NCI-H748 (cell line): ENCODE measurements at regions not wholly inside any gene's neighbourhood (a gene's known extent, or its start where the extent isn't known, plus 50 kb on each side); places are given as distances from the start of the nearest gene placed in this dataset.

ENCODE experiments used
- DNase-seq: peaks from one replicate; lab custom pipeline; 2025; ENCODE audit not compliant: unreplicated experiment; lab: John Stamatoyannopoulos, UW

DNA sequence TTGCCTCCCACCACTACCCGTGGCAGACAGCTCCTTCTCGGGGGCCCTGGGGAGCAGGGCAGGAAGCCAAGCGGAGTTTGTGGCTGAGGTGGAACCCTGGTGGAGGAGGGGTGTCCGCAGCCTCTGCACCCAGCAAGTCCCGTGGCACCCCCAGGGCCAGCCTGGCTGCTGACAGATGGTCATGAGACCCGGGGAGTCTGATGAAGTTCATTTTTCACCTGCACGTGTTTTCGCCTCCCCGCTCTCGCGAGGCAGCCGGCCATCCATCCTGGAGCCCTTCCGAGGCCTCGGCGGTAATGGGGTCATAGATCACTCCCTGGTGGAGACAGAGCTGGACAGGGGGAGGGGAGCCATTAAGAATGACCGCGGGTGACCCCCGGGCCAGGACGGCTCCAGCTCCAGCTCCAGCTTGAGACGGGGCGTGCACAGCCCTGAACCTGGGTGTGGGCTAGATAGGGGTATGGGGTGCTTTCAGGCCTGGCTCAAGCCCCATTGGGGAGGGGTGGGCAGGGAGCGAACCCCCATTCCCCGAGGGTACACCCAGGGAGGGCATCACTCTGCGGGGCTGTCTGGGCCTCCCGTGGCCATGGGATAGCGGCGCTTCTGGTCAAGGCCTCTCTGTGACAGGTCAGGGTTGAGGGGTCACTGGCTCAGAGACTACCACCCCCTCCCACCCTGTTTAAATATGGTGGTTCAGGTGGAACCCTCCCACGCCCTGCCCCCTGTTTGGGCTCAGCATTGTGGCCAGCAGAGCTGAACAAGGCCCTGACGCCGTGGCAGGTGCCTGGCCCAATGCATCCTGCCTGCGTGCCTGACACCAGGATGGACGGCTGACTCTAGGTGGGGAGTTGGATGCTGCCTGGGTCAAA lies 227.4 kb upstream of the GSE1 start:
- DNase-seq = no peak

DNA sequence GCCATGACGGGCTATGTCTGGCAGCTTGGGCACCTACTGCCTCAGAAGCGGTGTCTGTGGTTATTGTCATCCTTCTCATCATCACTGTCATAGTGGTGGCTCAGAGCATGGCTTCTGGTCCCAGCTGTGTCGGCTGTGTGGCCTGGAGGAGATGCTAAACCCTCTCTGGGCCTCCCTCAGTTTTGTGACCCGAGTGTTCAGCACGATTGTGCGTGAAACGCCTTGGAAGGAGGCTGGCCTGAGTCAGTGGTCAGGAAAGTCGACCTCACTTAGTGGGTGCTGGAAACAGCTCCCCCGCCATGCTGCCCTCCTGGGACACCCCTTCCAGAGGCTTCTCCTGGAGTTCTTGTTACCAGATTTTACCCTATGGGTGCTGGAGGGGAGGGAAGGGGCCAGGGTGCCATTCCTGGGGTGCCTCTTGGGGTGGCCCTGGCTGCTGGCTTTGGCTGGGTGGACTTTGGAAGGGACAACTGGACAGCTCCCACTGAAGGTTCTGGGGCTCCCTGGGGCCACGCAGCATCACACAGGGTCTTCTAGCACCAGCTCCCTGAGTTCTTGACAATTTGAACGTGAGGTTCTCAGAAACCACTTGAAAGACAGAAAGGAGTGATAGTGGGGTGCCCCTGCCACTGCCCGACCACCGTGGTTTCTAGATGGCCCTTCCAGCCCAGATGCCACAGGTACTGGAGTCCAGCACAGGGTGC lies 226.5 kb upstream of the GSE1 start:
- DNase-seq = no peak

DNA sequence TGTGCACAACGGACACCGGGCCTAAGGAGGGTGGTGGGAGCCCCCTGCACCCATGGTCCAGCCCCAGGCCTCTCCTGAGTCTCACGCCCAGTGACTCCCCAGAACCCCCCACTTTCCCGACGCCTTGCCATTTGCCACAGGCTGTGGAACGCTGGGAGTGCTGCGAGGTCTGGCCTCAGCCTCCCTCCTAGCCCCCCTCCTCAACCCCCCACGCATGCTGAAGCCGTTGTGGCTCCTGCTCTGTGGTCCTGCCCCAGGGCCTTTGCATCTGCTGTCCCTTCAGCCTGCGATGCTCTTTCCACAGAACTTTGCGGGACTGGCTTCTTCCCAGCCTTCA lies 226.0 kb upstream of the GSE1 start:
- no peak for DNase-seq

- no peak for DNase-seq
Observed at GRCh38 chr16:85387731-85388295, 225.3 kb upstream of the GSE1 start.

DNA sequence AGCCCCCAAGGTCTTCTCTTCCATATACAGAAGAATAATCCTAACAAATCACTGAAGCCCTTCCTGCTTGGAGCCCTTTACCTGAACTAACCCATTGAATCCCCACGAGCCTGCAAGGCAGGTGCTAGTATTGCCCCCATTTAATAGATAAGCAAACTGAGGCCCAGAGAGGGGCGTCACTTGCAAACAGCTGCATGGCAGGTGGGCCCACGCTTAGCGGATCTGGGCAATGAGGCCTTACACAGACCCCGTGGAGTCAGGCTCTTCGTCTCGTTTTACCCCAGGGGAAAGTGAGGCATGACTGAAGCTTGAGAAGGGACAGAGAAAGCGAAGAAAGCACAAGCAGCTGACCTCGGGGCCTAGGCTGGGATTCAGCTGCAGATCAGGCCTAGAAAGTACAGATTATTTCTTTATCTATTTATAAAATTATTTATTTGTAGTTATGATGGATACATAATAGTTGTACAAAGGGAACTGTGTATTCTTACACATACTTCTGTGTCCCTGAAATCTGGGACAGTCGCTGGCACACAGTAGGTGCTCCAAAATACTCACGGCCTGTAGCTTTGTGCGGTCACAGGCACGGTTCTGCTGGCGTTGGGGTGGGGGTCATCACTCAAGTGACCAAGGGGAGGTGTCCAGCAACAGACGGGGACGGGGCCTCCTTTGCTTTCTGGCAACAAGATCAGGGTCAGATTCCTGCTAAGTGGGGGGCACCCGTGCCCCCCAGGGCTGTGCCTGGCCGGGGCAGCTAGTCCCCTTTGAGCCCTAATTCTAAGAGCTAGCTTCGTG lies 223.2 kb upstream of the GSE1 start:
- no peak for DNase-seq

DNA sequence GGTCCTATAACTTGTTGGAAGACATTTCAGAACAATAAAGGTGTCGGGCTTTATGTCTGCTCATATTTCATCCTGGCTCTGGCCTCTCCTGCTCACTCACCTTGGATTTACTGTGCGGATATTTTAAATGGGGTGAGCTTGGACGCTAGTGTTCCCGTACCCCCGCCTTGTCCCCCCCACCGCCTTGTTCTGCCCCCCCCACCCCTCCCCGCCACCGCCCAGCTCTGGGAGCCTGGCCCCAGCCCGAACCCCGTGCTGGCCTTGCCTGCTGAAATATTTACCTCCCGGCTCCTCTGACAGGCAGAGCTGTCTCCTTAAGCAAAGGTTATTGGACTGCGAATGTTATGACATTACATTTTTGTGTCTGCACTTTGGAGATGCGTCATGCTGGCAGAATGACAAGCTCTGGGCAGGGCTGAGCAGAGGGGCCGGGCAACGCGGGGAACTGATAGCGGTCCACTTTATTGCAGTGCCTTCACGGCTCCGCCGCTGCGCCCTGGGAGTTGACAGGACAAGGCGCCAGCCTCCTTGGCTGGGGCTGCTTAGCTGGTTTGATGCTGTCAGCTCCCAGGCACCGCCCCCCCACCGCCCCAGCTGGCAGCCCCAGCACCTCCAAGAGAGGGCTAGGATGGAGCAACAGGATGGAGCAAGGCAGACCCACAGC lies 222.5 kb upstream of the GSE1 start:
- peak; percentile 59 for DNase-seq

DNA sequence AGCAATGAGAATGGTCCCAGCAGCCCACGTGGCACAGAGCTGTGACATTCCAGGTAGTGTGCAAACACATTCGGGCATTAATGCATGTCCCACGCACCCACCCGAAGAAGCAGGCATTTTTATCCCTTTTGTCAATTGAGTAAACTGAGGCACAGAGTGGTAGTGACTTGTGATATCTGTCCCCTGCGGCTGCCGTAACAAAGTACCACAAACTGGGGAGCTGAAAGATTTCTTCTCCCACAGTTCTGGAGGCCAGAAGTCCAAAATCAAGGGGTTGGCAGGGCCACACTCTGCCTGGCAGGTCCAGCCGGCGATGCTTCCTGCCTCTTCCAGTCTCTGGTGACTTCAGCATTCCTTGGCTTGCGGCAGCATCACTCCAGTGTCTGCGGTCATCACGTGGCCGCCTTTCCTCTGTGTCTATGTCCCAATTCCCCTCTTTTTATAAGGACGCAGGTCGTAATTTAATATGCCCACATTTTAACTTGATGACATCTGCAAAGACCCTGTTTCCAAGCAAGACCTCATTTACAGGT lies 221.9 kb upstream of the GSE1 start:
- DNase-seq = no peak

DNA sequence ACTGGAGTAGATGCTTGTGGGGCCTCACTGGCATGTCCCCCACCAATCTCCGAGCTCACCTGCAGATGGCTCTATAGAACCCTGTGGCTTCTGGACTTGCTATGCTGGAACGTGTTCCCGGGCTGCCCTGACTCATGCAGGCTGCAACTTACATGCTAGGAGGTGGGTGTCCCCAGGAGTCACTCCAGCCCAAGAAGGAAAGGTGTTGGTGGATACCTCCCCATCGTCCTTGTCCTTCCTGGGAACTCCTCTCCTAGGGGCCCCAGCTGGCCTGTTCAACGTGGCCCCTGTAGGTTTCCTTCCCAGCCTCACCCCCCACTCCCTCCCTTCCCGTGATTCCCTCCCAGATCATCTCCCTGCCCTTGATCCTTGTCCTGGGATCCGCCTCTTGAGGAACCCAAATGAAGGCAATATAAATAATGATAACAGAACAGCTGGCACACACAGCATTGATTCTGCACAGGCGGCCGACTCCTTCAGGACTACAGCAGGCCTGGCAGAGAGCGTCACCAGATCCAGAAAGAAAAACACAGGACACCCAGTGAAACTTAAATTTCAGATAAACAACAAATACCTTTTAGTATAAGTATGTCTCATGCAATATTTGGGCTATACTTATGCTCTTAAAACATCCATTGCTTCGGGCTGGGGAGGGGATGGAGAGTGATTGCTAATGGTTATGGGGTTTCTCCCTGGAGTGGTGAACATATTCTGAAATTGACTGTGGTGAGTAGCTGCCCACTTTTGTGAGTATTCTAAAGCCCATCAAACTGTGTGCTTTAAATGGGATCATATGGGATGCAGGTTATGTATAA lies 221.1 kb upstream of the GSE1 start:
- DNase-seq = no peak

DNA sequence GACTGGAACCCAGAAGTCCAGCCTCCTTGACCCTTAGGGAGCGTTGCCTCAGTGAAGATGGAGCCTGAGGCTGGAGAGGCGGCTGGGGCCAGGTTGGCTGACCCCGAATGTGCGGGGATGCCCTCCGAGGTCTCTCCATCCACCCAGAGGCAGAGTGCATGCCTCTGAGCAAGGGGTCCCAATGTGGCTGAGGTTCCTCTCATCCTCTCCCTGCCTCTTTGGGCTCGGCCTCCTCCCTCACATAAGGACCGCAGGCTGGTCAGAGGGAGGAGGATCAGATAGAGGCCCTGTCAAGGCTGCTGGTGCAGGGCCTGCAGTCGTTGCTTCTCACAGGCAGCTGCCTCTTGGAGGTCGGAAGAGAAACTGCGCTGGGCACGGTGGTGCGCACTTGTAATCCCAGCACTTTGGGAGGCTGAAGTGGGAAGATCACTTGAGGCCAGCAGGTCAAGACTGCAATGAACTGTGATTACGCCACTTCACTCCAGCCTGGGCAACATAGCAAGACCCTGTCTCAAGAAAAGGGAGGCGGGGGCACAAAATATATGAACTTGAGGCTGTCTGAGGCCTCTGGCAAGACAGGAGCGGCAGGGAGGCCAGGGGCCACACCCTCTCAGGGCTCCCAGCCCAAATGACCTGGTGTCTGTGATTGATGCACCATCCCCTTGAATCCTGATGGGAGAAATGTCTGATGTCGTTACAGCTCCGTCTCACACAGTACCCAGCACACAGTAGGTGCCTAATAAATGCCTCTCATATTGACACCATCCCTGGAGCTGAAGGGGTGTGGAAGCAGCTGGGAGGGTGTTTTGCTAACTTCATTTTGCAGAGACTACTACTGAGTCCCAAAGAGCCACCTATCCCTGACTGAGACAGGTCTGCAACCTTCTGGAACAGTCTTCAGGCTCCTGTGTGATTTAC lies 220.1 kb upstream of the GSE1 start:
- no peak for DNase-seq

- DNase-seq = peak; percentile 27
Observed at GRCh38 chr16:85393674-85394451, 219.3 kb upstream of the GSE1 start.

GRCh38 chr16:85394456-85395206 lies 218.5 kb upstream of the GSE1 start:
- DNase-seq = no peak

- peak; percentile 61 for DNase-seq
Observed at GRCh38 chr16:85395207-85395912, 217.8 kb upstream of the GSE1 start.

DNA sequence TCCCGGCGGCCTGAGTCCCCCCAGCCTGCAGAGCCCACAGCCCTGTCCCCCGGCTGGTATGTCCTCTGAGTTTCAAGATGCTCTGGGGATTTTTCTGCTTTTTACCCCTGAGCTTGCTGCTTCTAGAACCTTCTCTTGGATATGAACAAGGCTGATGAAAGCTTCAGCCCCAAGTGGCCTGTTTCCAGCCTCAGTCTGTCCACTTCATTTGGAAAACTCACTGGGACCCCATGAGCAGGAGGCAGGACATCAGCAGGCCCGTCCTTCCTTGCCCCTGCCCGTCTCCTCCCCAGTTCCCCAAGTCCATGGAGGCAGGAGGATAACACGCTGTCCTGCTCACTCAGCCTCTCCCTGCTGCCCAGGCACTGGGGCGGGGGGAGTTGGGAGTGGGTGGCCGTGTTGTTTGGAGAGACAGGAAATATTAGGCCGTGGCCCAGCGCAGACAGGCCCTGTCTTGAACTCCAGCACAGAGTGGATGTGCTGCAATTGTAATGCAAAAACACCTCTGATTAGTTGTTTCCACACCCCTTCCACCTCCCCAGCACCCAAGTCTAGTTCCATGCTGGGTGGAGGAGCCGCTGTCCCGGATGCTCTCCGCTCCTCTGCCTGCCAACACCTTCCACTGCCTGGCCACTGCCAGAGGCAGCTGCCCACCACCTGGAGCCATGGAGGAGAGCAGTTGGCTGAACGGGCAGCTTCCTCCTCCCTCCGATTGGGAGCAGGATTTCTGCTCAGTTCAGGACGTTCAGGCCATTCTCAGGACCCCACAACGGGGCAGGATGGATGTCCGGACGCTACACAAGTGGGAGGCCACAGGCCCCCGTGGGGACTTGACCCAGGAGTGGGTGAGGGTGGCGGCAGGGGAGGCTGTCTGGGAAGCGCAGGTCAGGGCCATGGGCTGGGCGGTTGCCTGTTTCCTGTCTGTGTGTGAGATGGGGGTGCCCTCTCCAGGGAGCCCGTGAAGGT lies 216.9 kb upstream of the GSE1 start:
- DNase-seq = no peak

- DNase-seq = no peak
Observed at GRCh38 chr16:85396879-85397871, 215.9 kb upstream of the GSE1 start.
